ENCODE measurements at regions not wholly inside any gene's neighbourhood (a gene's known extent, or its start where the extent isn't known, plus 50 kb on each side); places are given as distances from the start of the nearest gene placed in this dataset.
"Not testable (repeated sequence)": the region's sequence is repeated elsewhere in the genome, so short reads cannot be mapped to it uniquely, and the experiment has no call there.

DNA sequence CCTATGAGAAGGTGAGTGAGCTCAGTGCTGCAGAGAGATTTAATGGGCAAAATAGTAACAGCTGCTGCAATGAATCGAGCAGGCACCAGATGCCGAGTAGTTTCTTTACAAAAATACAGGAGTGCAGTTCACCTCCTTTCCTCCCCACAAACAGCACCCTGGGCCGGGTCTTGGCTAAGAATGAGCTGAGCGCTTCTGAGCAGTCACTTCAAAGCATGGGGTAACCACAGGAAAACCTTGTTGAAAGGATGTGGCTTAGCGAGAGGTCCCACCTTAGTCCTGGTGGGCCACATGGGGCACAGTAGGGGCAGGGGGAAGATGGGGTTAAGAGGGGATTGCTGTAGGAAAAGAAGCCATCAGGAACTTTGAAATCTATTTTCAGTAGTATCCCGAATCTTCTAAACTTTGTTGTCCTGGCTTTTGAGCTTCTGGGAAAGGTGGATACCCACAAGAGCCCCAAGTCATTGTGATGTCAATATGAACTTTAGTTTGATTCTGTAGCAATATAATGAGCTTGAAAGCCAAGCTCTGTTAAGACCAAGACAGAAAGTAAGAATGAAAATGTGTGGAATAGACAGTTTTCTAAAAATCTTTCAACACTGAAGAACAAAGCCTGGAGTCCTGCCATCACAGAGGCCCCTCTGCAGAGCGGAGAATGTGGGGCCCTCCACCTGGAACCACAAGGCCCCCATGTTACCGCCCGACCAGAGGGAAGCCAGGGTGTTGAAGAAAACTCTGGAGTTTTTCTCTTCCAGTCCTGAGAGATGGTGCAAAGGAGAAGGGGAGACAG, 101.0 kb upstream of the ZNF236 start:
- peak; percentile 17 to 55 for DNase-seq (ENCODE audit: extremely low read depth in 1 of 2, low read depth in 1 of 2)

DNA sequence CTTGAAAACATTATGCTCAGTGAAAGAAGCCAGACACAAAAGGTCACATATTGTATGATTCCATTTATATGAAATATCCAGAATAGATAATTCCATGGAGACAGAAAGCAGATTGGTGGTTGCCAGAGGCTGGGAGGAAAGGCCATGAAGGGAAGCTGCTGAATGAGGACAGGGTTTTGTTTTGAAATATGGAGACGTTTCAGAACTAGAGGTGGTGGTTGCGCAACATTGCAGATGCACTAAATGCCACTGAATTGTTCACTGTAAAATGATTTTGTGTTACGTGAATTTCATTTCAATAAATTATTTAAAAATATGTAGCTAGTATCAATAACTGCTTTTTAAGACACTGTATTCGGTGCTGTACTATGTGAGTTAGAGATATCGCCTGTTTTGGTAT, 101.7 kb upstream of the ZNF236 start:
- no peak for DNase-seq (ENCODE audit: extremely low read depth in 1 of 2, low read depth in 1 of 2)

DNA sequence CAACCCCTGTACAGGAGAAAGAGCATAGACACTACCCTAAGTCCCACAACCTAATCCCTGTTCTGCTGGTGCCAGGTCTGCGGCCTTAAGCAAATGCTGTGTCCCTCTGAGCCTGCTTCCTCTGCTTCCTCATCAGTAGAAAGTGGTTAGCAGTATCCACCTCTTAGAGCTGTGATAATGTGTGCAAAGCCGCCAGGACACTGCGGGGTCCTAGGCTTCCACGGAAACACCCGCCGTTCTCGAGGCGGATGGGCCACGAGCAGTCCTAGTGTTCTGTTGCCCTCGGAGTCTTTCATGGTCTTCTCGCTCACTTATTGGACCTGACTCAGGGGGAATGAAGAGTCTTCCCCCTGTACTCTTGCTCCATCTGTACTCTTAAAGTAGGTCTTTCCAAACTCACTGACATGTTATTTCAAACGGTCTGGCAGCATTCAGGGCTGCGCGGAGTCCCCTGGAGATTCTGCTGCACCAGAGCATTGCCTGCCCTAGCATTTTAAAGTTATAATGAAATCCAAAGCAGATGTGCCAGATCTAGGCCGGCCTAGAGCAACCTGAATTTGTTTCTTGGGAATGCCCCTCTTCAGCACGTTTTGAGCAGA, 107.2 kb upstream of the ZNF236 start:
- DNase-seq (ENCODE audit: extremely low read depth in 1 of 2, low read depth in 1 of 2) = no peak

DNA sequence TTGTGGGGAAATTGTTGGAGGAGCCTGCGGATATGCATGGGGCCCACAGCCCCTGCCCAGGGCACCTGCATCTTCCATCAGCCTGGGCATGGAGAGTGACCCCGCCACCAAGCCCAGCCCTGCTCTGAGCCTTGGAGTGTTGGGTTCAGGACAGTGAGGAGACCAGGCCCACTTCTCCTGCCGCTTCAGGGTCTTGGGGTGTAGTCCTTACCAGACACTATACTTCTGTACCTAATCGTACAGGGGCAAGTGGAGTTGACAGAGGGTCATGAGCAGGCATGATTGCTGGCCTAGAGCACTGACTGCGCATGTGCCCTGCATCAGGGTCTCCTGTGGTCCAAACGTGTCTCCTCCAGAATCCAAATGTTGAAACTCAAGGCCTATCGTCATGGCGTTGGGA, 108.9 kb upstream of the ZNF236 start:
- no peak for DNase-seq (ENCODE audit: extremely low read depth in 1 of 2, low read depth in 1 of 2)

DNA sequence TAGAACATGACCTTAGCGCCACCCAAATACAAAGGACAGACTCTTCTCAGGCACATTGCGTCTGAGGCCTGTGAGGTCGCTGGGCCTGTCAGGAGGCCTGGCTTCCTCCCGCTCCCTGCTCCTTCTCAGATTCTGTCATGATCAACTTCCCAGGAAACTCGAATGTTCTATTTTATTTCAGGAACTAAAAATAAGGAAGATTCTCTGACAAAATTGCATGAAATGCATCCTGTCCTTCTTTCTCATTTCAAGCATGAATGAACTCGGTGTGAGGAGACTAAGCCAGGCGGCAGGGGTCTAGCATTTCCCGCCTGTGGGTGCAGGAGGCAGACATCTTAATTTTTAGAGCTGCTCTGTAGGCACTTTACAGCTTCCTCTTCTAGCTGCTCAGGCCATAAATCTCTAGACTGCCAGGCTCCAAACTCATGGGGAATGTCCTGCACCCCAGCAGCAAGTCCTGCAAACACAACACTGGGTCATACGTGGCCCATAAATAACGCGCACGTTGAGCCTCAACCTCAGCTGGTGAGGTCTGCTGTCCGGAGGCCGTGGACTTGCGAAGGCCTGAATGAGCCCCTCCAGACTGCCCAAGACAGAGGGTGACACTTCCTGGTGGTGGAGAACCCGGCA, 109.7 kb upstream of the ZNF236 start:
- no peak for DNase-seq (ENCODE audit: extremely low read depth in 1 of 2, low read depth in 1 of 2)

DNA sequence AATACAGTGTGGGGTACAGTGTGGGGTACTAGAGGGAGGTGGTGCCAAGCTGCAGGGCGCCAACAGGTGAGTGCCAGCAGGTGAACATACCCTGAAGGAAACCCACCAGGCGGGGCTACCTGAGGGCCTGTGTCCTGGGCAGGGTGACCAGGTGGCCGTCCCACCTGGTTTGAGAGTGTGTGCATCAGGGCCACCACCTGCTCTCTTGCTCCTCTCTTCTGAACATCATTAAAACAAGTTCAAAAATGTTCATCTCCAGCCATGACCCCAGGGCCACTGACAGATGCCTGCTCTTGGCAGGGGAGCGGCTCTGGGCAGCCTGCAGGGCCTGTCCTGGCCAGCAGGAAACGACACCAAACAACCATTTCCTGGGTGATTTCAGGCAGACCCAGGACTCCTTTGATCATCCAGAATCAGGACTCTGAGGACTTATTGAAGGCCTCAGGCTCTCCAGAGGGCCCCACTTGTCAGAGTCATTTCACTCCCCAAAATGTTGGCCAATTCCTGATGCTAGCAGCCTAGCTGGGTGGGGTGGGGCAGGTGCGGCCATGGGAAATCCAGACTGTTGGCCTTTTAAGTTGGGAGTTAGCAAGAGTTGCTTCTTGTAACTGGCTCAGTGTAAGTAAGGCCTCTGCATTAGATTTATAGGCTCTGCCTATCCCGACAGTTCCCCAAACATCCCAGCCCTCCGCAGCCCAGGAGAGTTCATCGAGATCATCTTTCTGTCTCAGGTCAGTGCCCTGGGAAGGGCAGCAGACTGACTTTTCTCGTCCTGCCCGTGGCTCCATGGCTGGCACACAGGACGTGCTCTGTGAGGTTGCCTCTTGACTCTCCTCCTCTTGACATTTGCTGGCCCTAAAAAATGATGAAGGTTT, 111.5 kb upstream of the ZNF236 start:
- no peak for DNase-seq (ENCODE audit: extremely low read depth in 1 of 2, low read depth in 1 of 2)

DNA sequence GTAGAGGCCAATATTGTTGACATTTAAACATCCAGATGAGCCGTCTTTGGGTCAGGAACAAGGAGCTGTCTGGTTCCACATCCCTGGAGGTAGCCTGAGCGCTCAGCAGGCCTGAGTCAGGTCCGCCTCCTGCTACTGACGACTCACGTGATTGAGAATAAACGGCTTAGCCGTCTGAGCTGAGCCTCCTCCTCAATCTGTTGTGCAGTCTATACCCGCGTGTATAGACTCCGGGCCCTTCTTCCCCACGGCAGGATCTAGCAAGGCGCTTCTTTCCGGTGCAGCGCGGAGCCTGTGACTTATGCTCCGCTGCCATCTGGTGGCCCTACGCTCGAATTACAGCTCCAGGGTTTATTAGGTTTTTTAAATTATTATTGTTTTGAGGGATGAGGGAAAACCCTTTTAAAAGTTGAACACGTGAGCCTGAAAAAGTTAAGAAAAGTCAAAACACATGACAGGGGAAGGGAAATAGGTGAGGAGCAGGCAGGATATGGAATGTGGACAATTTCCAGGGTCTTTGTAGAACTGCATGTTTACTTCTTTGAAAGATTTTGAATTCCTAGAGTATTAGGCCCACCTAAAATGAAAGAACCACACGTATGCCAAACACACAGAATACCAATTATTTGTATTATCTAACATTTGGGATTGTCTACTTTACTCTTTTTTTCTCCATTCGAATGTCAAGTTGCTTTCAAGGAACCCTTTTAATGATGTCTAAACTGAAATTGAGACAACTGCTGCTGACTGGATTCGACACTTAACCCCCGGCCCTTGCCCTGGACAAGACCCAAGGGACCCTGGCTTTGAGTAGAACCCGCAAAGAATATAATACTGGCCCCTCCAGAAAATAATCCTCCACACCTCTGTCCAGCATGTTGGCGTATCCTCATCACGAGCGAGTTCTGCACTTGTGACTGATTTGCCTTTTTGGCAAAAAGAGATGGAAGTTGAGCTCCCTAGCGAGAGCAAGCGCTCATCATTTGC, 112.4 kb upstream of the ZNF236 start:
- DNase-seq (ENCODE audit: extremely low read depth in 1 of 2, low read depth in 1 of 2) = peak in 1 of 2 donors; percentile 21

DNA sequence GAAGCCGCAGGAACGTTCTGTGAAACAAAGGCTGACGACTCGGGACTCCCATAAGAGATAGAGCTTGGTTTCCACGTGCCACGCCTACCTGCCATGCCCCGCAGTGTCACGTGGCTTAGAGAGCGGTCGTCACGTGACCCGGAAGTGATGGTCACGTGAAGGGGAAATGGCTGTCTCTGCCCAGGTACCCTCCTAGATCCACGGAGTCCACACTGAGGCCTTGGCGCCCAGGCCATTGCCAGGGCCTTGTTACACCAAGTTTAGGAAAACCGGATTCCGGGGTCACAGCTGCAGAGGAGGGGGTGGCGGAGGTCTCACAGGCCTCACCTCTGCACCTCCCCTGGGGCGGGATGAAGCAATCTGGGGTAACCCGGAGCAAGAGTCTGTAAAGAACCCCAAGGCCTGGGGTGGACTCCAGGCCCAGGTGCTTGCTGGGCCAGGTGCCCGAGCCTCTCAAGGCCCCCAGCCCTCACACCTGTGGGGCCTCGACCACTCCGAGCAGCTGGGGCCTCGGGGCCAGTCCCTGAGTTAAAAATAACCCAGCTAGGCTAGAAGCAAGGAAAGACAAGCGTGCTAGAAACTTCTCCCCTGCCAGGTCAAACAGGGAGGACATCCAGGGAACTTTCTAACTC, 113.5 kb upstream of the ZNF236 start:
- no peak for DNase-seq (ENCODE audit: extremely low read depth in 1 of 2, low read depth in 1 of 2)

DNA sequence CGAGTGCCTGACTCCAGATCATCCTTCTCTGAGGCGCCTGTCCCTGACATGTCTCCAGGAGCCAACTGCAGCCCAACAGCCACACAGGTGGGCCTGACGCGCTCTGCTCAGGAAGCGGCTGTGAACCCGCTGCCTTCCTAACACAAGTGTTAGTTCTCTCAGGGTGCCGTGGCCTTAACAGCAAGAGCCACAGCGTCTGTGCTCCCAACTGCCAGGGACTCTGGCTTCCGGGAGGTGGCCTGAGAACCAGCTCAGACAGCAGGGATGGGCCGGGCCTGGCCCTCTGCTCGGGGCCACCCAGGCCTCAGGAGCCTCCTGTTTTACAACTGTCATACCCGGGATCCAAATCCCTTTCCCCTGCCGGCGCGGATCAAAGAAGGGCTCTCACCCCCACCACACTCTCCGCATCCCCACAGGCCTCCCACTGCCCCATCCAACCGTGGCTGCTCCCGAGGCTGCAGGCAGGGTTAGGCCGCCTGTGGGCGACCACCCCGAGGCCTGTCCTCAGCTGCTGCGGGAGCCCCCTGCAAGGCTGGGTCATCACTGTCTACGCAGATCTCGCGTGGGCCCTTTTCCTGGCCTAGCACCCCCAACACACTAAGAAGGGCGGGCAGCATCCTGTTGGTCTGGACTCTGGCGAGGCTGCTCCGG, 114.2 kb upstream of the ZNF236 start:
- no peak for DNase-seq (ENCODE audit: extremely low read depth in 1 of 2, low read depth in 1 of 2)

DNA sequence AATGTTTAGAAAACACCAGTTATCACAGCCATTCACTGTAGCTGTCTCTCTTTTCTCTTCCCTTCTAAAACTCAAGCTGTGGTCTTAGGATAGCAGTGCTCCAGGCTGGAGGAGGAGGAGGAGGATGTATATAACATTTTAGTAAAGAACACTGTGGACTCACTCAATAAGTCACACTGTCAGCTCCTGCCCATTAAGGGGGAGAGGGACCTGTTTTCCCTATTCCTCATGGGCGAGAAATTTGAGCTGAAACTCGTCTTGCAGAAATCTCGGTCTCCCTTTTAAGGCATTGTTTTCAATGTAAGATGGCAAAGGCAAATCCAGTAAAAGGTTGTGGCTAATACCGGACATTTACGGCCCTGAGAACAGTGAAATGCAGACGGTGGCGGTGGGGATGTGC, 114.8 kb upstream of the ZNF236 start:
- DNase-seq (ENCODE audit: extremely low read depth in 1 of 2, low read depth in 1 of 2) = no peak

DNA sequence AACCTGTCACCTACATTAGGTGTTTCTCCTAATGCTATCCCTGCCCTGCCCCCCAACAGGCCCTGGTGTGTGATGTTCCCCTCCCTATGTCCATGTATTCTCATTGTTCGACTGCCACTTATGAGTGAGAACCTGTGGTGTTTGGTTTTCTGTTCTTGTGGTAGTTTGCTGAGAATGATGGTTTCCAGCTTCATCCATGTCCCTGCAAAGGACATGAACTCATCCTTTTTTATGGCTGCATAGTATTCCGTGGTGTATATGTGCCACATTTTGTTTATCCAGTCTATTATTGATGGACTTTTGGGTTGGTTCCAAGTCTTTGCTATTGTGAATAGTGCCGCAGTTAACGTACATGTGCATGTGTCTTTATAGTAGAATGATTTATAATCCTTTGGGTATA, 117.8 kb upstream of the ZNF236 start:
- not testable (repeated sequence) for DNase-seq (ENCODE audit: extremely low read depth in 1 of 2, low read depth in 1 of 2)

DNA sequence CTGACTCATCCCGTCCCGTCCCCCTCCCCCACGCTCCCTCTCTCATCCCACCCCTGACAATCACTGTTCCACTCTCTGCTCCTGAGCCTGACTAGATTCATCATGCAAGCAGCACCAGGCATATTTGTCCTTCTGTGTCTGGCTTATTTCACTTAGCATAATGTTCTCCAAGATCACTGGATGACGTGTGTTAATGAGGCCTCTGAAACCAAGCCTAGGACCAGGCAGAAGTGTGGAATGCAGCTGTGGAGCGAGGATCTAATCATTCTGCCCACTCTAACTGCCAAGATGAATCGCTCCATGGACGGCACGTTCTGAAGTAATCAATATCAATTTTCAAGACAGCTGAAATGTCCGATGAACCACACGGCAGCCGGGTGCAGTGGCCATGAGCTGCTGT, 122.4 kb upstream of the ZNF236 start:
- DNase-seq (ENCODE audit: extremely low read depth in 1 of 2, low read depth in 1 of 2) = no peak

DNA sequence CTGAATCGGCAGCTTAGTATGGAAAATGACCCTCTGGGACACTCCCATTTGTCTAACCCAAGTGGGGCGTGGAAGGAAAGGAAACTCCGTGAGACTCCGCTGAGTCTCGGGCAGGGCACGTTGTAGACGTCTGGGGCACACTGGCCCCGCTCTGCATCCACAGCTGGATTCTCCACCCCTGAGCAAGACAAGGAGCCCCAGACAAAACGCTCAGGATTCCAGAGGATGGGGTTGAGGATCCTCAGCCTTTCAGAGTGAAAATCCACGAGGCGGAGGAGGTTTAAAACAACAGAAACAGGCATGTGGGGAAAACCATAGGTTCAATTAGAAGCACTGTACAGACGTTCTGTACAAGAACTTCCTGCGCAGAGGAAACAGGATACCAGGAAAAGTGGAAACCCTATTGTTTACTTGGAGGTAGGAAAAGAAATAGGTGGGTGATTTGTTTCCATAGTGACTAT, 124.9 kb upstream of the ZNF236 start:
- DNase-seq (ENCODE audit: extremely low read depth in 1 of 2, low read depth in 1 of 2) = no peak

DNA sequence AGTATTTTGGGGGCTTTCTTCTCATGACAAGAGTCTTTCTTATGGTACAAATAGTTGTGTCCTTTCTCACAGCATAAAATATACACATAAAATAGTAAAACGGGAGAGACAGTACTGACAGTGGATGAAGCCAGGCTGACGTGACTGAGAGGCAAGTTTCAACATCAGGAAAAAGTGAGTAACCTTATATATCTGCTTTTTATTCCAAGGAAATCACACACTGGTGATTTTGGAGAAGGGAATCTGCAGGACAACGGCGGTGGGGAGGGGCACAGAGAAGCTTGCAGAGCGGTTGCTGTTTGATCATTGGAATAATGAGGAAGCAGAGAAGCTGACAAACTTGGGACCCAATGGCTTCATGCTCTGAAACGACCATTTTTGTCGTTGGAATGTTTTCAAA, 130.6 kb upstream of the ZNF236 start:
- DNase-seq (ENCODE audit: extremely low read depth in 1 of 2, low read depth in 1 of 2) = no peak

DNA sequence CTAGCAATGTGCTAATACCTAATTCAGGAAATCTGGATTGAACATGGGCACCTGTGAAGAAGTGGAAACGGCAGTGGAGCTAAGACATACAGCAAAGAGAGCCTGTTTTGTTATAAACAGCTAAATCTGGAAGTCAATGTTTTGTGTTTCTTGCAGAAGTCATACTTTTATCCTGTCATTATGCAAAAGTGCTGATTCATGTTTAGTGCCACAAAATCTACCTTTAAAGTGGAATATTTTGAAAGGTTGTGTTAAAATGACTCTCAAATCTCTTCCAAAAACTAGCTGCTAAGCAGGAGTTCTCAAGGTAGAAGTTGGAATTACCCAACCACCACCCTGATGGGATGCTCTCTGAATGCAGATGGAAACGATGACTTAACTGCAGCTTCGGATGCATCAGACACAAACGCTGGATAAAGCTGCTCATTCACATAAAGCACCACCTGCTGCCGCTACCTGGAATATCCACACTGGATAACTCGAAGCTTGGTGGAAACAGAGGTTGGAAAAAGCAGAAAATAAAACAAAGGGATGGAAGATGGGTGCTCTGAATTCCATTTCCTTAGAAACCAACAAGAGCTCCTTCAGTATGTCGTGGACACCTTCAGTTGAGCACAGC, 132.6 kb upstream of the ZNF236 start:
- DNase-seq (ENCODE audit: extremely low read depth in 1 of 2, low read depth in 1 of 2) = no peak

DNA sequence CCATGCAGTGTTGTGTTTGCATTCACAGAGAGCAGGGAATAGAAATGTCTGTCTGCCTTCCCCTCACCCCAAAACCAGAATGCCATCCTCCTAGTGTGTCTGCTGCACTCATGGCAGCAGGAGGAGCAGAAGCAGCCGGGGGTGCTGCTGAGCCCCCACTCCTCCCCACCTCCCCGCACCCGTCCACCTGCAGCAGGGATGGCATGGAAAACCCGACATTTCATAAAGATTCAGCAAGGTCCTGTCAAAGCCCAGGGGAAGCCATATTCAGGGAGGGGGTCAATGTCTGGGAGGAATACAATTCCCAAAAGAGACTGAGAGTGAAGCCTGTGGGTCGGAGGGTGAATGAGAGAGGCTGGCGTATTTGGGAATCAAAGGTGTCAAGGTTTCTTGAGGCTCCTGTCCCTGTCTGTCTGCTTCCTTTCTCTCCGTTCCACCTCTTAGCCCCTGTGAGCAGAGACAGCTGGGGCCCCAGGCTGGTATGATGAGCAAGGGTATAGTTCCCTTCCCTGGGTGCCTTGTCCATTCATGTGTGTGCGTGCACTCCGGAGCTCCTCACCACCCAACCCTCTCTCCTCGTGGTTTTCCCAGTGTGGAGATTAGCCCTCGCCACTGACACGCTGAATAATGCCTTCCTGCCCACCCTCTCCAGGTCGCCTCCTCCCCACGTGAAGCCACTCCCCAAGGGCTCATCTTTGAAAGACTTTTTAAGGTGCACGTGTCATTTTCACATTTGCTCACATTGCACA, 133.5 kb upstream of the ZNF236 start:
- no peak for DNase-seq (ENCODE audit: extremely low read depth in 1 of 2, low read depth in 1 of 2)

DNA sequence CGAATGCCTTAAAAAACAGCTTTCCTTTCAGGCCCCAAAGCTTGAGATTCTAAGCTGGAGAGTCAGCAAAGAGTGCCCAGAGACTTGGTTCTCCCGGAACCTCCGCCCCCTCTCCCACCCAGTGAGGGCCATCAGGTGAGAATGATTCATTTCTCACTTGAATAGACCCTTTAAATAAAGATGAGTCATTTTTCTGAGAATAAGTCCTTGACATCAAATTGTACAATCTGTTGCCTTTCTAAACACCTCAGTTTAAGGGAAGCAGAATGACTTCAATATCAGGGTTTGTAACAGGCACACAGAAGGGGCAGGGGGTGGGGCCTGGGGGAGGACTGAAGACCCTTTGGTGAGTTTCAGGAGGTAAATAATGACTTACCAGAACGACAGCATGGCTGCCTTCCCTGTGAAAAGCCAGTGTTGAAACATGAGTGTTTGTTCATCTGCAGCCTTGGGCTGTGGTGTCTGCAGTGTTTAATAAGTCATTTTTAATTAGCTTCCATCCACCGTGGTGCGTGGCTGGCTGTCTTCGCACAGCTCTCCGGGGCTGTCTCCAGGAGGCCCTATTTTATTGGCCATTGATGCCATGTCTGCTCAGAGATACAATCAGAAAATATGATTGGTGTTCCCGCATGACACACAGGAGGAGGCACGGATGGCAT, 134.9 kb upstream of the ZNF236 start:
- peak in 1 of 2 donors; percentile 37 for DNase-seq (ENCODE audit: extremely low read depth in 1 of 2, low read depth in 1 of 2)
